DMS53 (cell line): ENCODE measurements at regions not wholly inside any gene's neighbourhood (a gene's known extent, or its start where the extent isn't known, plus 50 kb on each side); places are given as distances from the start of the nearest gene placed in this dataset.
A peak's percentile ranks its signal among the peaks of the same experiment; 100 is the strongest.

Experiments used
- DNase-seq: peaks from one replicate; lab custom pipeline; 2025; lab: John Stamatoyannopoulos, UW

DNA sequence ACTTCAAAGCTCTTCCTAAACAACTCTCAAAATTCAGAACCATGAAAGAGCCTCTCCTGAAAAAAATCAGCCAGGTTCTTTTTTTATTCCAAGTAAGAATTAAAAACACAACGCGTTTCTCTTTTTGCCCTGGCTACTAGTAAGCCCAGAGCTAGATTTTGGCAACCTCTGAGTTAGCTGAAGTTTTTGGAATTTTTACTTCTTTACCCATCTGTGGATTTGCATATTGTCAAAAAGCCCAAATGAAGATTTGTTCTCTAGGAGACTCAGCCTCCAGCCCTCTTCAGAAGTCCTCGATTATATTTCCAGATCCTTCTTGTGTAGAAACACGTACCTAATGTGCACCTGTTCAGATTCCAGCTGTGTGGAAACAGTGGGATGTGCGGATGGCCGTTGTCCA, 517.9 kb downstream of the TBC1D22A start:
- DNase-seq: no peak

DNA sequence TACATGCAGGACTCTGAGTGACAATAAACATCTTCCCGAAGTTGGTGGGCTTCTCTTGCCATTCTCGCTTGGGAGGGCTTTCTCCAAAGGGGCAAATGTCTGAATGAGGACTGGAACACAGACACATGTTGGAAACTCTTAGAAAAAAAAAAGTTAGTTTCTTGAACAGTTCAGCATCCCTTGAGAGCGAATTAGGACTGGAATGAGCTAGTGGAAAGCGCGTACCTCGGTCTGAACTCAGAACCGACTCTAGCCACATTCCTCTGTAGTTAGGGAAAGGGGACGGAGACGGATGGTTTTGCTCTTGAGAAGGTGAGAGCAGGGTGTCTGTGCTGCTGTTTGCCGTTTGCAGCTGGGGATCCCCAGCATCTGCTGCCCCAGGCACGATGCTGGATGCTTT, 517.3 kb downstream of the TBC1D22A start:
- DNase-seq: no peak

DNA sequence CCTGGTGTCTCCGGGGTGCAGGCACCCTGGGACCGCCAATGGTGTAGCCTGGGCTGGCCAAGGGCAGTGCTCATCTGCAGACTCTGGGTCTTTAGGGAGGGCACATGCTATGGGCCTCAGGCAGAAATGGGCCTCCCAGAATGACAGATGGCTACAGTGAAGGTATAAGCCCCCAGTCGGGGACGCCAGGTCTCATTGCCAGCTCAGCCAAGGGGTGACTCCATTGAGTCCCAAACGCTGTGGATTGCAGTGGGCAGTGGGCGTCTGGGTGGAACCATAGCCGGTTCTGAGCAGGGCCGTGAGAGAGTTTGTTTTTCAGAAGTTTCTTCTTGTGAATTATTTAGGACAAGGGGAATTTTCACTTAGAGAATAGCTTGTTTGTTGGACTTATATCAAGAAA, 516.9 kb downstream of the TBC1D22A start:
- no peak for DNase-seq

DNA sequence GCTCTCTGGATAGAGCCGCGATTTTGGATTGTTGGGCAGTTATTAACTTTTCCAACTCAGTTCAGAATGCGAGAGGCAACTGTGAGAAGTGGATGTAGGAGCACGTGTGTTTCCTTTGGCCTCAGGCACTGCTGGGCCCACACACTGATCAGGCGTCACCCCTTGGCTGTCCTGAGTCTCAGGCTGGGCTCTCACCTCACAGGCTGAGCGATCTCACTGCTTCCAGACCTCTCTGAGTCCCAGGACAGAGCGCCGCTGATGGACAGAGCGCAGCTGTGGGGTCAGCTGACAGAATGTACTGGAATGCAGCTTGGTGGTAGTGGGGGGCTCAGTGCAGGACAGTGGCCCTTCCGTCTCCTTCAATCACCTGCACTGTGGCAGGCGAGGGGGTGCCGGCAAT, 516.2 kb downstream of the TBC1D22A start:
- no peak for DNase-seq

DNA sequence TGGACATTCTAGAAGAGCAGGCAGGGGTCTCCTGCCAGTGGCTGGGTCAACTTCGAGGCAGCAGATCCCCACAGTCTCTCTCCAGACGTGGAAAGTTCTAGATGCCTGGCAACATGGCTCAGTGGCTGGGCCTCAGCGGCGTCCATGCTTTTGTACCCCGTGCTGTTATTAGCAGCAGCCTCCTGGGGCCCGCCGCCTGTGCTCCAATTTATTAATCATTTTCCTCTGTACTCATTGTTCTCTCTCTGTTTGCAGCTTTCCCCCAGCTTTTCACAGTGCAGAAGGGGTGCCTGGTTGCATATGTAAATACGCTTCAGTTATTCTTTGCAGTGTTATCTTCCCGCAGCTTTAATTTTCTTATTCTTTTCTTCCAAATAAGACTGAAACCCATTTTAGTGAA, 515.1 kb downstream of the TBC1D22A start:
- no peak for DNase-seq

DNA sequence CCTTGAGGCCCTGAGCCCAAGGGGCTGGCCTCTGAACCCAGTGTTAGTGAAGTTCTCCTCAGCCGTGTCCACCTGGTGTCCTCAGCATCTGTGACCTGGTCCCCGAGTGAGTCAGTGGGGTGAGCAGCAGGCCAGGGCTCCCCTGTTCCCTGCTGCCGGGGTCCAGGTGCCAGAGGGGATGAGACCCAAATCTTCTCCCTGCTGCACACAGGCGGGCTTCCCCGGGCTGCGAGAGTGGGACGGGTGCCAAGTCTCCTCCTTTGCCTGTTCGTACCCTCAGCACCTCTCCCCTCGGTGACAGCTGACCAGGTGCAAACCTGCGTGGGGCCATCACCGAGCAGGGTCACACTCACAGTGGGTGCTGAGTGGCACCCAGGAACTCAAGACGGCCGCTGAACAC, 514.5 kb downstream of the TBC1D22A start:
- DNase-seq: no peak

DNA sequence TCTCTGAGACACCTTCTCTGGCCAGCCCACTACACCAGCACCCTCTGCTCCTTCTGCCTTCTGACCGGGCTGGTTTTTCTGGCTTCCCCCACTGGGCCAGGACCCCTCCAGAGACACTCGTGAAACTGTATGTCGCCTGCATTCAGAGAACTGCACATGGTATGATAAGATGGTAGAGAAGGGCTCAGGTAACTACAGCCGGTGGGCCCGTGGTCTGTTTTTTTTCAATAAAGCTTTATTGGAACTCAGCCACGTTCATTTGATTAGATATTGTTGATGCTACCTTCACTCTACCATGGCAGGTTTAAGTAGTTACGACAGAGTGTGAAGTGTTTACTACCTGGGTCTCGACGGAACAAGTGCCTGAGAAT, 514.0 kb downstream of the TBC1D22A start:
- peak; percentile 18 for DNase-seq

DNA sequence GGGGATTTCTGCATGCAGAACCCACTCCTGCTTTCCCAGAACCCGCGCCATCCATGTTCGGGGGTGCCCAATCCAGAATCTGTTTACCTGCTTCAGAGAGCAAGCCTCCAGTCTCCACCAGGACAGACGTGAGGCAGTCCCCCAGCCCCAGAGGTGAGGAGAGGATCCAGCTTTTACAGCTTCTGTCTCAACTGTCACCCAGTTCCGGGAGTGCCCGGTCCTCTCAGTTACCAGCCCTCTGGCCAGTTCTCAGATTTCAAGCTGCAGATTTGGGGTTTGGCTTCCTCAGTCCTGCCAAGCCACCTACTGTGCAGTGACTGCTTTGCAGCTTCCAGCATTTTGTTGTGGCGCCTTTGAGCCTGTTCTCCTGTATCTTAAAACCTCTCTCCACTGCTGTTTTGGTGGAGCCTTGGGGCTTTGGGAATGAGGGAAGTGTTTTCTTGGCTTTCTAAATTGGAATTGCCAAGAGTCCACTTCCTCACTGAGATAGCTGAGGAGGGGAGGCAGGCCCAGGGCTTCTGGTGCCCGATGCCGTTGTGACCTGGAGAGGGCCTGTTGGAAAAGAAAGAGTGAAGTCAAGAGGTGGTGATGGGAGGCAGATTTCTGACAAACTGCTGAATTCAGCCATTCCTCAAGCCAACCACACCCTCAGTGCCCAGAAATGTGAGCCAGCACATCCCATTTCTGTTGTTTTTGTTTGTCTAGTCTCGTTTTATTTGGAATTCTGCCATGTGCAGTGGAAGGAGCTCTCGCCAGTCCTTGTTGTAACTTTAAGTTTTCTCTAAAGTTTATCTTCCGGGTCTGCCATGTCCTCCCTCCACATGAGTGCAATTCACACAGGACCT, 513.4 kb downstream of the TBC1D22A start:
- no peak for DNase-seq

DNA sequence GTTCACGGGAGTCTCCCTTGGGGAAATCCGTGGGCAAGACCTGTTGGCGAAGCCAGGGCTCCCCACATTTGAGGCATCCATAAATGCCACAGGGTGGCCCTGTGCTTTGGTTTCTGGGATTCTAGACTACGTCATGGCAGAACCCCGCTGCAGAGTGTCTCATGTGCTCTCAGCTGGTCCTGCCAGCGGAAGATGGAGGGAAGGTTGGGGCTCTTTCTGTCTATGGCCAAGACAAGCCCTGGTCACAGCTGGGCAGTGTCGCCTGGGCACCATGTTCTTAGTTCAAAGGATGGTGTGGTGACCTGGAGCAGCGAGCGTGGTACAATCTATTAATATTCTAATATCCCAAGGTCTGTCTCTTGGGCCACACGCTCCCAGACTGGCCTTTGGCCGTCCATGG, 511.7 kb downstream of the TBC1D22A start:
- DNase-seq: no peak

DNA sequence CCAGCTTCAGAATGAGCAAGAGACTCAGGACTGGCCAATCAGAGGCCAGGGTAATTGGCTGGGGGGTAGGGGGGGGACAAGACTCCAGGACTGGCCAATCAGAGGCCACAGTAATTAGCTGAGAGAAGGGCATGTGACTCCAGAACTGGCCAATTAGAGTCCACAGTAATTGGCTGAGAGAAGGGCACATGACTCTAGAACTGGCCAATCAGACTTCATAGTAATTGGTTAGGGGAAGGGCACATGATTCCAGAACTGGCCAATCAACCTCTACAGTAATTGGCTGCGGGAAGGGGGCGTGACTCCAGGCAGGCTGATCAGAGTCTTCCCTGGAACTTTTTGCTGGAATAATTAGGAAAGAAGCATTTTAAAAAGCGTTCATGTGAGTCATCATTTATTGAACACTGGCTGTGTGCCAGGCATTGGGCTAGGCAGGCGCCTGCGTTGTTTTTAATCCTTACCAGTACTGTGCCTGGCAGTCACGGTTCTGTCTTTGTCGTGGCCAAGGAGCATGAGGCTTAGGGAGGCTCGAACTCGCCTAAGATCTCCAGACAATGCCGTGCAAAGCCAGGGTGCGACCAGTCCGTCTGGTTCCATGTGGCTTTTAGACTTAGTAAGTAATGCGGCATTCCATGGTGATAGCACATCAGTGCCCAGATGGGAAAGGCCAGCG, 508.1 kb downstream of the TBC1D22A start:
- no peak for DNase-seq

DNA sequence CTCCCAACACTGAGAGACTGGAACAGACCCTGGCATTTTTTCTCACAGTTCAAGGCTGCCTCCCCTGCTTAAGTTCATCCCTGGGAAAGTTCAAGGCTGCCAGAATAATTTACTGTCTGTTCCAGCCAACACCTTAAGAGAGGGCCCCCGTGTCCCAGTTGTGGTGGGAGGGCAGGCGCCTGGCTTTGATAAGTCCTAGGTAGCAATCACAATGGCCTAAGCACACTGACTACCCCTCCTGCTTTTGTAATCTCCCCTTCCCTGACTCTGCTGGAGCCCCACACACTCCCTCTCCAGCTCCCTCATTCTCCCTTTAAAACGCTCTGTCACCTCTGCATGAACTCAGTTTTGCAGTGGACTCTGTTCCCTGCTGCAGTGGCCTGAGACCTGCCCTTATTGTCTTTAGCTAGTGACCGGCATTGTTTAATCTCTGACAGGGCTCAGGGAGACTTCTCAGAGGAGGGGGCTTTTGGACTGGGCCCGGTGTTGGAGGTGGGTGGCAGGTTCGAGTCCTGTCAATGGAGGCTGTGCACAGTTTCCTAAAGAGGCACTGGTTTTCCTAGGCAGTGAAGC, 507.2 kb downstream of the TBC1D22A start:
- DNase-seq: no peak

DNA sequence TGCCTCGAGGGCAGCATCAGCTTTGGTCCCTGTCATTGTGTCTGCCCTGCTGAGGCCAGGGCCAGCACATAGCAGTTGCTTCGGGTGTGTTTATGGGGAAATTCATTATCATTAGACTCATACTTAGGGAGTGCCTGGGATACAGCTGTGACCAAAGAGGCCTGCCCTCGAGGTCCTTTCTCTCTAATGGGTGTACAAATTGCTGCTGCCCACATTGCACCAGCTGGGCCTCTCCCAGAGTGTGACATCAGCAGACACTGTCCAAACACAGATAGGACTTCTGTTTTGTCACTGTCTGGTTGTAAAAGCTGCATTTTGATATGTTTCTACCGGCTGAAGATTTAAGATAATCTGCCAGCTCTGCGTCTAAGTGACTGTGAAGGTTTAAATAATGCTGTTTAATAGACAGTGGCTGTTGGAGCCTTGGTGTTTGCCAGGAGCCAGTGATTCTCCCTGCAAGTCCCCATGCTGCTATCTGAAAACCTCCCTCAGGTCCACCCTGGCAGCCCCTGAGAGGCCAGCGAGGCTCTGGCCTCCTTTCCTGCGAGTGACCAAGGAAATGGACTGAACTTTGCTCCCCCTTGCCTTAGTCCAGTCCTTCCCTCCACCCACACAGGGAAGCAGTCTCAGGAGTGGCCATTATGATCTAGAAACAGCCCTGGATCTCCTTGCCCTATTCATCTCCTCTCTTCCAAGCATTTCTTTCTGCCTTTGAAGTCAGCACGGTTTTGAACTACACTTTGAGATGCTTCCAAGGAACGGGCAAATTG, 505.2 kb downstream of the TBC1D22A start:
- no peak for DNase-seq

DNA sequence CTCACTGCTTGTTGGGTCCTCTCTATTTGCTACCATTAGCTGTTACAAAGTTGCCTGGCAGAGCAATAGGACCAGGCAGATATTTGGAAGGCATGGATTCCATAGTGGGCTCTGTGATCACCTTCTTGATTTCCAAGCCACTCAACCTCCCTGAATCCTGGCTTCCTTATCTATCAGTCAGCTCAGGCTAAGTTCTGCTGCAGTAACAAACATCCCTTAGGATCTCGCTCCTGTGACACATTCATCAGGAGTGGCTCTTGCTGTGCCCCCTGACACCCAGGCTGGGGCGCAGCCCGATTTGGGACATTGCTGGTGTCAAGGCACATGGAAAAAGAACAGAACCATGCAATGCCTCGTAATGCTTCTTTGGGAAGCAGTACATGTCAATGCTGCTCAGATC, 503.9 kb downstream of the TBC1D22A start:
- DNase-seq: no peak

DNA sequence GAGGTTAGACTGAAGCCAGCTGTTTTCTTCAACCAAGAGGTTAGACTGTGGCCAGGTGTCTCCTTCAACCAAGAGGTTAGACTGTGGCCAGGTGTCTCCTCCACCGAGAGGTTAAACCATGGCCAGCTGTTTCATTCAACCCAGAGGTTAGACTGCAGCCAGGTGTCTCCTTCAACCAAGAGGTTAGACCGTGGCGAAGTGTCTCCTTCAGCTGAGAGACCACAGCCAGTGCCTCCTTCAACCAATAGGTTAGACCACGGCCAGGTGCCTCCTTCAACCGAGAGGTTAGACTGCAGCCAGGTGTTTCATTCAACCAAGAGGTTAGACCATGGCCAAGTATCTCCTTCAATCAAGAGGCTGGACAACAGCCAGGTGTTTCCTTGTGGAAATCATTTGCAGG, 498.1 kb downstream of the TBC1D22A start:
- DNase-seq: peak; percentile 68

DNA sequence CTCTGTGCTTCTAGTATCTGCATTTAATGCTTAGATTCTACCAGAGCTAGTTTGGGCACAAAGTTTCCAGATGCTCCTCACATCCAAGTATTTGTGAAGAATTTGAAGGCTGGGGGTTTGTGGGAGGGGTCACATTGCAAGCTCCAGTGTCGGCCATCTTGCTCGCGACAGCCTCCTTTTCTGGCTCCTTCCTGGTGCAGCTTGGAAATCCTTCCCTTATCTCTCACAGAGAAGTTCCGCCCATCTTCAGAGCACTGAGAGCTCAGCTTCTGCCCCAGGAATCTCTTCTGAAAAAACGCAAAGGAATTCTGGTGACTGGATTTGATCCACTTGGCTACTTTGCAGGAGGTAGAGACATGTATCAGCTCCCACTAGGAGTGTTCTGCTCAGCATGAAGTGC, 497.5 kb downstream of the TBC1D22A start:
- DNase-seq: peak; percentile 26

DNA sequence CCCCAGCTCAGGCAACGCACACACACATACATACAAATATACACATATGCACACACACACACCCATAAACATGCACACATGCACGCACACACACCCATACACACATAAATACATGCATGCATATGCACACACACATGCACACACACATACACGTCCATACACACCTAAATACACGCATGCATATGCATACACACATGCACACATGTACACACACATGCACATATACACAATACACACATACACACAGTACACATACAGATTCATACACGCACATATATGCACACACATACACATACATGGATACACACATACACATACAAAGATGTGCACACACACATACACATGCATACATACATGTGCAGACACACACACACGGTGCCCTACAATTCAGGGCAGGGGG, 496.6 kb downstream of the TBC1D22A start:
- no peak for DNase-seq

DNA sequence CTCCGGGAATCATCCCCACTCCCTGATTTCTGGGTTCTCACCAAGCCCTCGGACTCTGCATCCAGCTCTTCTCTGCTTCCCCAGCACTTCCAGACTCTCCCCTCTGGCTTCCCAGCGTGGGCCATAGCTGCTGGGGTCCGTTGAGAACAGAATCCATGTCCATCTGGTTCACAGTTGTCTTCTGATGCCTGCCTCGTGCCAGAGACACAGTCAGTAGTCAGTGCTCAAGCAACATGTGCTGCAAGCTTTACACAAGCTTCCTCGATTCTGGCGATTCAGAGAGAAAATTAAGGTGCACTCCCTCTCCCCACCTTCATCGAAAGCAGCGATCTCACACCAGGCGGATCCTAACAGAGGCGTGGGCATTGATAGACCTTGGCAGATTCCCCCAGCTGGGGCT, 495.5 kb downstream of the TBC1D22A start:
- no peak for DNase-seq

DNA sequence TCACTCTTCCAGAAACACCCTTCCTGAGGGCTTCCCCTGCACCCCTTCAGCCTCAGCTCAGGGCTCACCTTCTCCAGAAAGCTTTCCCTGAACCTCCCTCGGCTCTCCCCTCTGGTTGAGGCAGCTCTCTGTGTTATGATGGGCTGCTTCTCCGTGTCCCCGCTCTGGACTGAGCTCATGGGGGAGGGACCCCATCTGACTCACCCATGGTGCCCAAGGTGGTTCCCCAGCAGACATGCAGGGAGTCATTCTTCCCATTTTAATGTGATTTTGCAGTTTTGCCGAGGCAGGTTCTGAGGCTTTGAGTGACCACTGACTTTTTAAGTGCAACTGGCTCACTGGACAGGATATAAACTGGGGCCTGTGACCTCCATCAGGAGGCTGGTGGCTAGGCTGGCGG, 495.1 kb downstream of the TBC1D22A start:
- DNase-seq: no peak

DNA sequence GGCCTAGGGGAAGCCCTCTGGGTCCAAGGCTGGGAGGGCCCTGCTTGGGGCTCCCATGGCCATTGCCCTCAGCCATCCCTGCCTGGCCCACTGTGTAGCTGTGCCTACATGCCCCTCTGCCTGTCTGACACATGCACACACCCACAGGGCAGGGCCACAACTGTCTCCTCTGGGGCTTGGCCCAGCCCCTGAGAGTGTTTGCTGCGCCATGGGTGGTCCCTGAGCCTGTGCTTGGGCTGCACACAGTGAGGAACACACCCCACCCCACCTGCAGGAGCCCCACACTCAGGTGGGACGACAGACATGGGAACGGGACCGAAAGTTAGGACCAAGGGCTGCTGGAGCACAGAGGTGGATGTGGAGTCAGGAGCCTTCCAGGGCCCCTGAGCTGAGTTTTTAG, 489.5 kb downstream of the TBC1D22A start:
- DNase-seq: no peak

DNA sequence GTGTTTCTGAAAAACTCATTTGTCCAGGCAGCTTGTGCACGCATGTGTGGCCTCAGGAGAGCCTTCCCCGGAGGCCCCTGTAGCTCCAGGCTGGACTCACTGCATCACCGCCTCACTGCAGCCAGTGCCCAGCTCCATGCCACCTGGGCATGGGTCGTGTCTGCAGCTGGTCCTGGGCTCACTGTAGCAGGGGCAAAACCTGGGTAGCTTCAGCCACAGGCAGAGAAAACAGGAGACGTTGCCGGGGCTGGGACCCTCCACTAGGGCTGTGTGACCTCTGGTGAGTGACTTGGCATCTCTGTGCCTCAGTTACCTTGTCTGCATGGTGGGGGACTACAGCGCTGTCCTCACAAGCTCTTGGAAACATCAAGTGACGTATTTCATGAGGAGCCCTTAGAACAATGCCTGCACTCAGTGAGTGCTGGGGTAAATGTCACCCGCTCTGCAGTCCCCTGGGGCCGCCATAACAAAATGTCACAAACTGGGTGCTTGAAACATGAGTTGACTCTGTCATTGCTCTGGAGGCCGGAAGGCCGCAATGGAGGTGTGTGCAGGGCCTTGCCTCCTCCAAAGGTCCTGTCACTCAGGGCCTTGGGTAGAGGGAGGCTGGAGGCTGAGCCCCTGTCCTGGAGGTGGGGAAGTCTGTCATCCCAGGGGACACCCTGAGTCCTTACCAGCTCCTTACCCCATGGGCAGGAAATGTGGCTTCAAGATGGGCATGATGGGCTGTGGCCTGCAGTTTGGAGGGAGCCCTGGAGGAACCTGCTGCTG, 488.7 kb downstream of the TBC1D22A start:
- DNase-seq: no peak

DNA sequence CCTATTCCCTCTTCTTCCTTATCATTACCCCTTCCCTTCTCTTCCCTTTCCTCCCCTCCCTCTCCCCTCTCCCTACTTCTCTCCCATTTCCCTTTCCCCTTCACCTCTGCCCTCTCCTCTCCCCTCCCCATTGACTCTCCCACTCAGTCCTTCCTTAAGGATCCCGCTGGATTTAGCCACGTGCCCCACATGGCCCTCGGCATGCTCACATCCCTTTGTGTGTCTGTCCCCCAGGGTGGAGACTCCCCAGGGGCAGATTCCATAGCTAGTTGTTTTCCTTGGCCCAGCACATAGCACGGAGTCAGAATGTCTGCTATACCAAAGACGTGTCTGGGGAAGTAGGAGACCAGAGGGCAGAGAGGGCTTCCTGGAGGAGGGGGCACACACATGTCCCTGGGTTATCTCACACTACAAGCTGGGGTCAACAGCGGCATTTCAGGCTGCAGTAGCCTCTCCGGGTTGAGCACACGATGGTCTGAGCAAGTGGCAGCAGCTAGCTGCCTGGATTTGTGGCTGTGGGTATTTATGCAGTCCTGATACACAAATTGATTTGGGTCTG, 487.0 kb downstream of the TBC1D22A start:
- no peak for DNase-seq

DNA sequence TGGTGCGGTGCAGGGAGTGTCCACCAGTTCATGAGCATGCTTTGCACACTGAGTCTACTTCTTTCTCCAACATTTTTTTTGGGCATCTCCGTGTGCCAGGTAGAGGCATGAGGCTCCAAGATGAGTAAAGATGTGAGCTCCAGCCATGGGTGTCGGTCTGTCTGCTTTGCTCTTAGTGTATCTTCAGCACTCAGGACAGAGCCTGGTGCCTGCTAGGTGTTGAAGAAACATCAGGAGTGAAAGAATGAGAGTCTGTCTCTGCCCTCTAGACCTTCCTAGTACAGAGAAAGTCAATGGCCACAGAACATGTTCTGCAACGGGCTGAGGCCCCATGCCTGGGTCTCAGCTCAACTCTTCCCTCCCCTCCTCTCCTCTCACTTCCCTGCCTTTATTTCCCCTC, 486.5 kb downstream of the TBC1D22A start:
- no peak for DNase-seq
